H1 (cell line): ENCODE measurements at regions not wholly inside any gene's neighbourhood (a gene's known extent, or its start where the extent isn't known, plus 50 kb on each side); places are given as distances from the start of the nearest gene placed in this dataset.

Source experiments
- BACH1 ChIP-seq: IDR thresholded peaks from 2 replicates; pipeline ENCODE4 v1.6.1; 2012; ENCODE audit warnings: low read length, improper control_type of control experiment
- EZH2 ChIP-seq: fragments of 200-600 bp; sonication (generic); IDR thresholded peaks from 2 replicates; pipeline ENCODE4 v1.7.1; 2012; ENCODE audit warnings: low read depth, mild to moderate bottlenecking, moderate library complexity, low read length, inconsistent platforms; ENCODE audit not compliant: severe bottlenecking
- GABPA ChIP-seq: IDR thresholded peaks from 2 replicates; pipeline ENCODE4 v1.6.1; 2011; ENCODE audit warnings: mild to moderate bottlenecking, low read length, moderate library complexity, borderline replicate concordance; ENCODE audit not compliant: insufficient read depth
- POLR2A ChIP-seq, 2 experiments: IDR thresholded peaks; 1 replicate in 1 of 2; 2 replicates in 1 of 2; pipeline ENCODE4 v1.6.1; 2011; ENCODE audit warnings: low read depth in 2 of 2, low read length in 2 of 2, mild to moderate bottlenecking in 2 of 2; ENCODE audit errors: control extremely low read depth in 1 of 2
- POLR2AphosphoS5 ChIP-seq: IDR thresholded peaks from 2 replicates; pipeline ENCODE4 v1.6.1; 2011; ENCODE audit warnings: low read depth, low read length
- RBBP5 ChIP-seq: IDR thresholded peaks from 2 replicates; pipeline ENCODE4 v1.7.1; 2012; ENCODE audit warnings: low read depth, mild to moderate bottlenecking, inconsistent platforms, low read length, moderate library complexity, borderline replicate concordance
- SIRT6 ChIP-seq: IDR thresholded peaks from one replicate; pipeline ENCODE4 v1.7.1; 2012; ENCODE audit warnings: low read length, inconsistent platforms
- SP4 ChIP-seq: IDR thresholded peaks from 2 replicates; pipeline ENCODE4 v1.6.1; 2012; ENCODE audit warnings: low read length, inconsistent platforms
- TEAD4 ChIP-seq: IDR thresholded peaks from 2 replicates; pipeline ENCODE4 v1.6.1; 2012; ENCODE audit warnings: low read depth, low read length, inconsistent platforms, mixed read lengths
- ZNF274 ChIP-seq: IDR thresholded peaks from 2 replicates; pipeline ENCODE4 v1.7.0; 2012; ENCODE audit warnings: low read length, borderline replicate concordance; ENCODE audit errors: extremely low read depth
- TF ChIP-seq, protein P1 (sequence below), 3 experiments: IDR thresholded peaks; 1 replicate in 2 of 3; 2 replicates in 1 of 3; pipeline versions ENCODE4 v1.5.1 to v1.6.1; 2011; ENCODE audit warnings: low read length in 3 of 3, mild to moderate bottlenecking in 3 of 3, inconsistent platforms in 2 of 3, low read depth in 1 of 3, moderate library complexity in 1 of 3; ENCODE audit not compliant: insufficient read depth in 1 of 3; ENCODE audit errors: control extremely low read depth in 1 of 3
- TF ChIP-seq, protein P2 (sequence below): IDR thresholded peaks from 2 replicates; pipeline ENCODE4 v1.6.1; 2011; ENCODE audit warnings: low read length, improper control_type of control experiment
- TF ChIP-seq, protein P3 (sequence below): IDR thresholded peaks from 2 replicates; pipeline ENCODE4 v1.6.1; 2012; ENCODE audit warnings: inconsistent platforms

DNA sequence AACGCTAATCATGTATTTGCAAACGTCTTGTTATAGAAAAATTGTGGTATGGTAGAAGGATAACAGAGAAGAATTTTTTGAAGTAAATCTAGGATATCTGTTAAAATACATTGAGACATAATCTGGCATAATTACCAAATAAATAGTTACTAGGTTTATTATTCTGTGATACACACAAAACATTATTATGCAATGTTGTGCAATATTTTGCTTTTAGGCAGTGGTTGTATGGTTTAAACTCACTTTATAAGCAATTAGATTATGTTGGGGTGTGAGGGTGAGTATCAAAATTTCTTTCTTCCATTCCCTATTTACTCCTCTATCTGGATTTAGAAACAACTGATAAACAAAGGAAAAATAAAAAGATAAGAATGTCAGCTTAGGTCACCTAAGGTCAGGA lies 385.6 kb downstream of the SLITRK6 start:
- TF ChIP-seq, protein P1, sequence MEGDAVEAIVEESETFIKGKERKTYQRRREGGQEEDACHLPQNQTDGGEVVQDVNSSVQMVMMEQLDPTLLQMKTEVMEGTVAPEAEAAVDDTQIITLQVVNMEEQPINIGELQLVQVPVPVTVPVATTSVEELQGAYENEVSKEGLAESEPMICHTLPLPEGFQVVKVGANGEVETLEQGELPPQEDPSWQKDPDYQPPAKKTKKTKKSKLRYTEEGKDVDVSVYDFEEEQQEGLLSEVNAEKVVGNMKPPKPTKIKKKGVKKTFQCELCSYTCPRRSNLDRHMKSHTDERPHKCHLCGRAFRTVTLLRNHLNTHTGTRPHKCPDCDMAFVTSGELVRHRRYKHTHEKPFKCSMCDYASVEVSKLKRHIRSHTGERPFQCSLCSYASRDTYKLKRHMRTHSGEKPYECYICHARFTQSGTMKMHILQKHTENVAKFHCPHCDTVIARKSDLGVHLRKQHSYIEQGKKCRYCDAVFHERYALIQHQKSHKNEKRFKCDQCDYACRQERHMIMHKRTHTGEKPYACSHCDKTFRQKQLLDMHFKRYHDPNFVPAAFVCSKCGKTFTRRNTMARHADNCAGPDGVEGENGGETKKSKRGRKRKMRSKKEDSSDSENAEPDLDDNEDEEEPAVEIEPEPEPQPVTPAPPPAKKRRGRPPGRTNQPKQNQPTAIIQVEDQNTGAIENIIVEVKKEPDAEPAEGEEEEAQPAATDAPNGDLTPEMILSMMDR (IDR thresholded peaks at IDR 0.05; ENCODE audit: control extremely low read depth in 1 of 3, insufficient read depth in 1 of 3, low read depth in 1 of 3, low read length in 3 of 3) = no peak
- TF ChIP-seq POLR2AphosphoS5 (no peak), EZH2 (no peak), TEAD4 (no peak), RBBP5 (no peak), POLR2A (IDR thresholded peaks at IDR 0.05; ENCODE audit: control extremely low read depth in 1 of 2, low read depth in 2 of 2, low read length in 2 of 2) (no peak), SP4 (no peak), BACH1 (no peak), SIRT6 (no peak), GABPA (no peak), ZNF274 (no peak)
- TF ChIP-seq, protein P2, sequence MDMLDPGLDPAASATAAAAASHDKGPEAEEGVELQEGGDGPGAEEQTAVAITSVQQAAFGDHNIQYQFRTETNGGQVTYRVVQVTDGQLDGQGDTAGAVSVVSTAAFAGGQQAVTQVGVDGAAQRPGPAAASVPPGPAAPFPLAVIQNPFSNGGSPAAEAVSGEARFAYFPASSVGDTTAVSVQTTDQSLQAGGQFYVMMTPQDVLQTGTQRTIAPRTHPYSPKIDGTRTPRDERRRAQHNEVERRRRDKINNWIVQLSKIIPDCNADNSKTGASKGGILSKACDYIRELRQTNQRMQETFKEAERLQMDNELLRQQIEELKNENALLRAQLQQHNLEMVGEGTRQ = no peak
- TF ChIP-seq, protein P3, sequence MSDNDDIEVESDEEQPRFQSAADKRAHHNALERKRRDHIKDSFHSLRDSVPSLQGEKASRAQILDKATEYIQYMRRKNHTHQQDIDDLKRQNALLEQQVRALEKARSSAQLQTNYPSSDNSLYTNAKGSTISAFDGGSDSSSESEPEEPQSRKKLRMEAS = no peak
